GM12865 (cell line): ENCODE measurements at regions not wholly inside any gene's neighbourhood (a gene's known extent, or its start where the extent isn't known, plus 50 kb on each side); places are given as distances from the start of the nearest gene placed in this dataset.

ENCODE experiments used
- DNase-seq: peaks from one replicate; pipeline ENCODE4 v3.0.0; 2010; ENCODE audit warnings: low read depth
- H3K4me3 ChIP-seq: 2 replicates; pipeline ENCODE4 v1.5.1; 2011; ENCODE audit warnings: mild to moderate bottlenecking, low read depth, low read length, control low read depth
- CTCF ChIP-seq: IDR thresholded peaks from 2 replicates; pipeline ENCODE4 v1.5.1; 2011; ENCODE audit warnings: low read length, control low read depth, low read depth, inconsistent platforms; ENCODE audit not compliant: insufficient read depth; ENCODE audit errors: missing control alignments

GRCh38 chr20:36097337-36098151, 57.0 kb upstream of the EPB41L1 start:
- no peak for TF ChIP-seq CTCF
- DNase-seq = no peak
- no peak overlapping the region for H3K4me3 ChIP-seq

GRCh38 chr20:36098364-36098763, 56.2 kb upstream of the EPB41L1 start:
- H3K4me3 ChIP-seq = no peak overlapping the region
- peak; percentile 75 for DNase-seq

GRCh38 chr20:36099106-36099505, 55.4 kb upstream of the EPB41L1 start:
- no peak for DNase-seq
- H3K4me3 ChIP-seq = no peak overlapping the region
- no peak for TF ChIP-seq CTCF

More at GRCh38 chr20:36098364-36098763, 56.2 kb upstream of the EPB41L1 start:
- TF ChIP-seq CTCF = no peak

- no peak for TF ChIP-seq CTCF
- no peak for DNase-seq
- no peak overlapping the region for H3K4me3 ChIP-seq
These were observed 53.3 kb upstream of the EPB41L1 start for GRCh38 chr20:36101192-36101591.

GRCh38 chr20:36102306-36102705, 52.2 kb upstream of the EPB41L1 start:
- no peak overlapping the region for H3K4me3 ChIP-seq
- DNase-seq = no peak
- TF ChIP-seq CTCF = no peak

- no peak for DNase-seq
- H3K4me3 ChIP-seq = no peak overlapping the region
These were observed 51.5 kb upstream of the EPB41L1 start for GRCh38 chr20:36102809-36103596.

More at GRCh38 chr20:36102809-36103596, 51.5 kb upstream of the EPB41L1 start:
- TF ChIP-seq CTCF = no peak
